OCI-LY3 (cell line): ENCODE measurements at regions not wholly inside any gene's neighbourhood (a gene's known extent, or its start where the extent isn't known, plus 50 kb on each side); places are given as distances from the start of the nearest gene placed in this dataset.

ENCODE experiments used
- CTCF ChIP-seq: fragments of 200-600, 300-600 bp; sonication (generic); IDR thresholded peaks from 2 replicates; pipeline ENCODE4 v1.5.1; 2014; ENCODE audit warnings: antibody characterized with exemption, low read length, low read depth
- EZH2phosphoT487 ChIP-seq: fragments of 200-600 bp; shearing (Covaris generic); IDR thresholded peaks from 2 replicates; pipeline ENCODE4 v1.6.1; 2018; ENCODE audit warnings: antibody characterized with exemption, mixed run types, low read depth

GRCh38 chr1:102732927-102733326 lies 375.4 kb downstream of the COL11A1 start:
- no peak for TF ChIP-seq CTCF
- no peak for TF ChIP-seq EZH2phosphoT487
